NCI-H1436 (cell line): ENCODE measurements at regions not wholly inside any gene's neighbourhood (a gene's known extent, or its start where the extent isn't known, plus 50 kb on each side); places are given as distances from the start of the nearest gene placed in this dataset.
"Not testable (repeated sequence)": the region's sequence is repeated elsewhere in the genome, so short reads cannot be mapped to it uniquely, and the experiment has no call there.

Experiments
- DNase-seq: peaks from one replicate; lab custom pipeline; 2025; lab: John Stamatoyannopoulos, UW

DNA sequence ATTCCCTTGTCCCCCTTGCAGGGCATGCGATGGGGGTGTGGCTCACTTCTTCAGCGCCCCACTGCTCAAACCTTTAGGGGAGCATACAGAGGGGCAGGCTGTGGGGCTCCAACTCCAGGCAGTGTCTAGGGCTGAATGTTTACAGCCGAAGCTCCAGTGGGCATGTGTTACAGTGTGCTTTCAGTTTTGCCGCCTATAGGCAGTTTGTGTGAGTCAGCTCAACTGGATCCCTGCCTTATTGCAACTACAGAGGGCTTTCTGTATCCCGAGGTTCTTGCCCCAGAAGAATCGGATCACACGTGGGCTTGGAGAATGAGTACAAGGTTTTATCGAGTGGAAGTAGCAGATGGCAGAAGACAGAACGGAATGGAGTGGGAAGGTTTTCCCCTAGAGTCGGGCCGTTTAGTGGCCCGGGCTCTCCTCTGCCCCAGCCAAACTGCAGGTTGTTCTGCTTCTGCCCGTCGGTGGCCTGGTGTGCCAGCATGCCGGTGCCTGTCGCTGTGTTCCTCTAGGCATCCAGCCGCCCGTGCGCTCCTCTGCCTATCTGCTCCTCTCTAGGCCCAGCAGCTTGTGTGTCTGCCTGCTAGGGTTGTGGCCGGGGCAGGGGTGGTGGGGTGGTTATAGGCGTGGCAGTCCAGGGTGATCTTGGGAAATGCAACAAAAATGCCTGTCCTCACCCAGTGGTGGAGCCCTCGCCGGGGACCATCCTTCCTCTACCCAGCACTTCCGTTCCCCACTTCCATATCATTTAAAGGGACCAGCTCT is 435.9 kb upstream of the SGCG start:
- DNase-seq, result no peak

DNA sequence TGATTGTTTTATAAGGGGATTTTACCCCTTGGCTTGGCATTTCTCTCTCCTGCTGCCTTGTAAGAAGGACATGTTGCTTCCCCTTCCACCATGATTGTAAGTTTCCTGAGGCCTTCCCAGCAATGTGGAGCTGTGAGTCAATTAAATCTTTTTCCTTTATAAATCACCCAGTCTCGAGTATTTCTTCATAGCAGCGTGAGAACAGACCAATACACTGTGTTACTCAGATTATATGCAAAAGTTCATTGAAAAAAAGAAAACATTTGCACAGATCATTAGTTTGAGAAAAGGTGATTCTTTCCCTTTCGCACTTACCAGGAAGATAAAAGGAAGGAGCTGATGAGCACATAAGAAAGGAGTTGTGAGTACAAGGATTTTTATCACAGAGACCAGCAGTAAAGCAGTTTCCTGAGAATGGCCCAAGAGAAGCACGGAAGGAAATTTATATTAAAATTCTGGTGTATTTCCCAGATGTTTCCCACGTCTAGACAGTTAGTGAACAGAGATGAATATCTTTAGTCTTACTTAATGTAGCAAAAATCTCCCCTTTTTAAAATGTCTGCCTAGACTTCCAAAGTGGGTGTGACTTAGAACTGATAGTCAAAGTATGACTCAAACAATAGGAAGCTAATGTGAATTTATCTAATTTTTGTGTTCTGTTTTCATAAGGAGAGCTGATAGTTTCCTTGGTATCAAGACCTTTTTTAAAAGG is 431.8 kb upstream of the SGCG start:
- DNase-seq, result no peak

DNA sequence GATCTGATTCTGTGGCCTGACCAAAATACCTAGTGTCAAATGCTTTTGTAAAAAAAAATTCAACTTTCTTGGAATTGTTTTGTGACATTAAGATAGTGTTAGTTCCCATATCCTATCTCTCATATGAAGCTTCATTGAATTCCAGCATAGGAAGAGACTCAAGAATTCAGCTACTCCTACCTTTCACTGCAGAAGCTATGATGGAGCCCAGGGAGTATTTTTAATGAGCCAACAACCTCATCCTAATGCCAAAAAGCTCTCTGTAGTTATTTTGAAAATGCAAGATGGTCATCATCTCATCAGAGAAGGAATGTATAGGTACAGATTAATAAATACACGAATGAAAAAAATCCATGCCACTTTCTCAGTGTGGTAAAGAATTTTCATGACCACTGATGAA is 431.2 kb upstream of the SGCG start:
- DNase-seq, result no peak

DNA sequence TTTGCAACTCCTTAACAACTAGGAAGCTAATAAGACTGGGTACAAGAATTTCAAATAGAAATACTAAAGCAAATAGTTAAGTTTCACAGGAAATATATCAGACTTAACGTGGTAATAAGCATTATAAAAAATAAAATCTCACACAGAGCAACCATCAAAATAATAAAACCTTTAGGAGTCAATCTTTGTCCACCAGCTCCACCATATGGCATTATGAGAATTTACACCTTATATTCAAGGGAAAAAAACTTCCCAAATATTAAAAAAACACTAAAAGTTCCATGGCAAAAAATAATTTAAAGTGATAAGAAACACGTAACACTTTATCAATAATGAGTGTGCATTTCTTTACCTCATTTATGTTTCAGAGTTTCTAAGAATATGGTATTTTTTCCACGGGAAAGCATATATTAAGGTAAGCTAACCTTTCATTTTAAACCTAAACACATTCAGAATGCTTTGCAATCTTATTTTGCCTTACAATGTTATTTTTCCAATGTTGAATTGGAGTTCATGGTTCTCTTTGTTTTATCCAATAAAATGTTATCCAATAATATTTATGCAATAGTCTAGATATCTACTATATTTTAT is 423.2 kb upstream of the SGCG start:
- DNase-seq, result no peak

DNA sequence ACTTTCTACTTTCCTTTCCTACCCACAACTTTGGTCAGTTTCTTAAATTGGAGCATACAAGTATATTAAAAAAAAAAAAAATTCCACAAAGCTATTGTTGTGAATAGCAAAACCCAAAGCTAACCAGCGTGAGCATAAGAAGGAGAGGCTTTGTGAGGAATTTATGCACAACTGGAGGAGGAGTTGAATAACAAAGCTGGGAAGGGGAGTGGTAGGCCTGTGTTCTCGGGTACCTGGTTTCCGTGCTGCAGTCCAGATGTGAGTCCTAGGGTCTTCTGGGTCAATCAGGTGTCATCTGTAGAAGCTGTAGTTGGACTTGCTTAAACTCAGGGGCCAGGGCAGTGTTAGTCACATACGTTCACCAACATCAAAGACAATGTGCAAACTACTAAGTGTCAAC is 422.5 kb upstream of the SGCG start:
- no peak for DNase-seq

DNA sequence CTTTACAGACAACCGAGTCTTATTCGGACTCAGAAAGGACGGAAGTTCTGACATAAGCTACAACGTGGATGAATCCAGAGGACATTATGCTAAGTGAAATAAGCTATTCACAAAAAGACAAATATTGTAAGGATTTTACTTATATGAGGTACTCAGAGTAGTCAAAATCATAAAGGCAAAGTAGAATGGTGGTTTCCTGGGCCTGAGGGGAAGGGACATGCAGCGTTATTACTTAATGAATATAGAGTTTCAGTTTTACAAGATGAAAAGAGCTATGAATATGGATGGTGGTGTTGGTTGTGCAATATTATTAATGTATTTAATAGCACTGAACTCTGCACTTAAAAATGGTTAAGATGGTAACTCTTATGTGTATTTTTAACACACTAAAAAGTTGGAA is 419.1 kb upstream of the SGCG start:
- DNase-seq, result no peak

DNA sequence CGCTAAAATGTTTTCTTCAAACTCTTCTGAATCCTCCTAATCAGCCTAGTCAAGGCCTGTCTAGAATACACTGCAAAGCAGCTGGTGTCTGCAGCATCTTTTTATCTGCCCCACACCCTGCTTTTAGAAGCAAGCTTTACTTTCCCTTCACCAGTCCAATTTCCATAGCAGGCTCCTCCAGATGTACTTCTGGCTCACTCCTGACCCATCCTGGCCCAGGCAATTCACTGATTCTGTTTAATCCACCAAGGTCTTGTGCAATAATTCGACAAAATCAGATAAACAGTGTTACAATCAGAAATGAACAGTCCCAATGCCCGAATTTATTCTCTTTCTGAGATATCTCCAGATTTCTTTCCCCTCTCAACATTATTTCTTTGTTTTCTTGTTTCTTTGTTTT is 415.2 kb upstream of the SGCG start:
- no peak for DNase-seq

DNA sequence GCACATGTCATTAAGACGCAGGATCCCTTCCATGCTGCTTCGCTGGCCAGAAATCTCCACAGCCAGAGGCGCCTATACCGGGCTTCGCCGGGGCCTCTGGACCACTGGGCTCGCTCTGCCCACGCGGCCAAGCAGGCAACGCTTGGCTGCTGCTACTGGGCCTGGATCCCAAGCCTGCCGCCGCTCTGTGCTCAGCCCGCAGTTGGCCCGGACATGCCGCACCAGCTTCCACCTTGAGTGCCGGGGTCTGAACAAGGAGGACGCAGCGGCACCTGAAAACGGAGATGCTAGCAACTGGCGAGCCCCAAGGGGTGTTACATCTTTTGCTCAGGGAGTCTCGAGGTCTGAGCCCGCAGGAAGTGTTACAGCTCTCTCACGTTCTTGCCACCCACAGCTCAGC is 409.9 kb upstream of the SGCG start:
- DNase-seq, result no peak

DNA sequence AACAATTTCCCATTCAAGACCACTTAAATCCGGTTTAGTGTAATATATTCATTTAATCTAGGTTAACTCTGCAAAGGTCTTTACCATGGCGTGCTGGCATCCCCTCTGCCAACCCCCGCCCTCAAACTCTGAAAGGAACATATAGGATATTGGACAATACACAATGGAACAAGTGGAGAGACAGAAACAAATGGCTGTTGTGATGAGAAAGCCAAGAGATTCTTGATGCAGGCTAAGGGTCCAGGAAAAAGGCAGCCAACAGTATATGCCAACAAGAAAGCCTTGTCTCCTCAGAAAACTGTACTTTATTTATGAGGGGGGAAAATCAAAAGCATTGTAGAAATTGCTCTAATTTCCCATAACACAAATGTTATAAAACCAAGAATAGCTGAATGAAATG is 407.3 kb upstream of the SGCG start:
- DNase-seq, result no peak

DNA sequence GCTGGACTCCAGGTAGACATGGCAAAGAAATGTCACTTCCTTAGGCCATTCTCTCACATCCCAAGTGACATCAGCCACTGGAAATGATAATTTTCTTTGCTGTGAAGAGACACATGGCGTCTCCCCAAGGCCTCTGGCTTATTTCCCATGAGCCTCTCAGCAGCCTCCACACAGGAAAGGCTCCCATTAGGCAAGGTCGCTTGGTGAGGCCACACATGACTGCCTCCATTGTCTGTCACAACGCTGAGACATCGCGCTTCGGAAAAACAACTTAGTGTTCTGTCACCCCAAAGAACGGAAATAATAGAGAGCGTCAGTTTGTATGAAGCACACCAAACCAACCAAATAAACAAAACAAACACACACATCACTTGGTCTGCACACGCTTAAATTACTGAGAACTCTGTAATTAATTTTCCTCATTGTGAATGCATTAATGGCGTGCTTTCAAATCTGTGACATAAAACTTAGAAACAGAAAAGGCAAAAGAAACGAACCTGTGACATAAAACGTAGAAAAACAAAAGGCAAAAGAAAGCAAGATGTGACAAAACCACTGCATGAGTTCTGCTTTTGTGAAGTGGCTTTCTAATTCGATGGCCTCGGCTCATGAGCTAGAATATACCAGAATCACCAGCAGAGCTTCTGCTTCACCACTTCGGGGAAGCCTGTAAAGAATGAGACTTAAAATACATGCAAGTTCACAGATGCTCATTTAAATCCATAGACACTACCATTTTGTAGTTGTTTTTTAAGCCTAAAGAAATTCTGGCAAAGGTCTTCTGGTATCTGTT is 404.2 kb upstream of the SGCG start:
- DNase-seq, result no peak

DNA sequence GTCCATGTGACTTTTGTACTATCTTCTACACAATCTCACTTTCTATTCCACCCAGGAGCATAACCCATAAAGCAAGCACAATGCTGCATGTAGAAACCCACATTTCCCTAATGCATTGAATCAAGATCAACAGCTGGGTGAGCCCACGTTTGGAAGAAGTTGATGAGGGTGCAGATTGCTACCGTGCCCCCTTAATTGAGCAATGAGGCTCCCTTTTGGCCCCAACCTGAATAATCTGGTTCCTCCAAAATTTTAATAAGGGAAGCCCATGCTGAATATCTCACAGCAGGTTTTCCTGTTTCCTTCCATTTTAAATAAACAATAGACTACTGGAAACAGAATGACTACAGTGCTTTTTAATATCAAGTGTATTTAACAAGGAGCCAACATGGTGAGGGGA is 403.6 kb upstream of the SGCG start:
- no peak for DNase-seq

DNA sequence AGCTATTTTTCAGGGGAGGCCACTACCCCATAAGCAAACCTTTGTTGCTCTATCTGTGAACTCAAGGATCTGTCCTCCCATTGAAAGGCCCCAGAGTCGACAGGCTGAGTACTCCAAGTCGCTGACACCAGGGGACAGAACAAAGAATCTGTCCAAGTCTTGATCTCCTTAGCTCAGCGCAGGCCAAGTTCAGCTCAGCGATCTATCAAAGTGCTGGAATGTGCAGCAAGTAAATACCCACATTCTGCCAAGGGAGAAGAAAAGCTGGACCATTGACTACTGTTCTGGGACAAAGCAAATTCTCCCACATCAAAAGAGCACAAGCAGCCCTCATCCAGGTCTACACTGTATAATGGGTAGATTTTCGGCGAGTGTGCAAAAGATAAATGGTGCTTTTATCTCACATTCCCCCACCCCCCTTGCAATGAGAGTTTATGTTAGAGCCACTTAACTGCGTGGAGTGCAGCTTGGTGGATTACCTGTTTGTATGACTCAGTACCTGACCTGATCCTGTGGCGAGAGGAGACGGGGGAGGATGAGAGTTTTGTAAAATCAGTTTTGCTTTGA is 391.7 kb upstream of the SGCG start:
- DNase-seq, result no peak

DNA sequence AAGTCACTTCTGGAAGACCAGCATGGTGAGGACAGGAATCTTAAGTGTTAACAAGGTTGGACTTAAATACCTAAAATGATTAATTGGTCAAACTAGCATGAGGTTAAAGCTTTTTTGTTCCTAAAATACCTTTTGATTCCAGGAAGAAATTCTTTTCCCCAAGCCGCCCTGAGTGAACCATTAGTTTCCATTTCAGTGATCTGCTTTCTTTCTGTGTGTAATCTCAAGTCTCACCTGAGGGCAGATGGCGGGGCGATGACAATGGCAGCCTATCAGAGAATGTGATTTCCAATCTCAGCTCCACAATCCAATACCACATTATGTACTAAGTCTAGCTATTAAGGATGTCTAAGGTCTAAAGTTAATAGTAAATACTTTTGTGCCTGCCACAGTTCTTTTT is 390.9 kb upstream of the SGCG start:
- no peak for DNase-seq

DNA sequence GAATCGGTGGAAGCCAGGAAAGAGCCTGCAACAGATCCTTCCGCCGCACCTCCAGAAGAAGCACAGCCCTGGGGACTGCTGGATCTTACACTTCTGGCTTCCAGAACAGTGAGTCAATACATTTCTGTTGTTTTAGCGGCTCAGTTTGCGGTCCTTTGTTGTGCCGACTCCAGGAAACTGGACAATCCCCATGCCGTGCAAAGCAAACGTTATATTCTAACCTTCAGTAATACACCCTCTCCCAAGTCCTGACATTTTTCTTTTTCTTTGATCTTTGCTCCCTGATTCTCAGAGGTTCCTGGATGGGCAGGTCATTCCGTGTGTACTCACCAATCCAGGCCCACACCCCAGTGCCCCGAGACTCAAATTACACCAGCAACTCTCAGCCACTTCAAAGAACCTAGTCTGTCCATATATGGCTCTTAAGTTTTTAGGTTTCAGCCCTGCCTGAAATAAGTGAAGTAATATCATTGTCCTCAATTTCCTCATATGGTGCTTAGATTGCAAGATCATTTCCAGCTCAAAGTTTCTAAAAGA is 387.1 kb upstream of the SGCG start:
- DNase-seq, result no peak

DNA sequence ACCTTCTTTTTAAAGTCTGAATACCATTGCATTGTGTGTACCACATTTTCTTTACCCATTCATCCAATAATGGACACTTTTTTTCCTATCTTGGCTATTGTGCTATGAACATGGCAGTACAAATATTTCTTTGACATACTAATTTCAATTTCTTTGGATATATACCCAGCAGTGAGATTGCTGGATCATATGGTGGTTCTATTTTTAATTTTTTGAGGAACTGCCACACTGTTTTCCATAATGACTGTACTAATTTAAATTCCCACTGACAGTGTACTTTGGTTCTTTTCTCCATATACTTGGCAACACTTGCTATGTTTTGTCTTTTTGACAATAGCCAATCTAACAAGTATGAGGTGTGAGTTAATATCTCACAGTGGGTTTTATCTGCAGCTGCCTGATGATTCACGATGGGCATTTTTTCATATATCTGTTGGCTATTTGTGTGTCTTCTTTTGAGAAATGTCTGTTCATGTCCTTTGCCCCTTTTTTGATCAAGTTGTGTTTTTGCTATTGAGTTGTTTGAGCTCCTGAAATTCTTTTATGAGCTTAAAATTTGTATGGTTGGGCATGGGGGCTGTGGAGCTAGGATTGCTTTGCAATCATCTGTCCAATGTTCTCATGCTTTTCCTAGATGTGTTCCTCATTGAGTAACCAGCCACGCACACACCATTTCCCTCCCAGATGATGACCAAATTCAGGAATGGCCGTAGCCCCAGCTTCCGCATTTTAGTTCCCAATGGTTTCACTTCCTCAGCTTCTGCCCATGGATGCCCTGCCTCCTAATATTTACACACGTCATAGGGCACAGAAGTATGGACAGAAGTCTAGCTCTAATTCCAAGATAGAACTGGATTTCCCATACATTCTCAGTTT is 380.0 kb upstream of the SGCG start:
- DNase-seq, result no peak

DNA sequence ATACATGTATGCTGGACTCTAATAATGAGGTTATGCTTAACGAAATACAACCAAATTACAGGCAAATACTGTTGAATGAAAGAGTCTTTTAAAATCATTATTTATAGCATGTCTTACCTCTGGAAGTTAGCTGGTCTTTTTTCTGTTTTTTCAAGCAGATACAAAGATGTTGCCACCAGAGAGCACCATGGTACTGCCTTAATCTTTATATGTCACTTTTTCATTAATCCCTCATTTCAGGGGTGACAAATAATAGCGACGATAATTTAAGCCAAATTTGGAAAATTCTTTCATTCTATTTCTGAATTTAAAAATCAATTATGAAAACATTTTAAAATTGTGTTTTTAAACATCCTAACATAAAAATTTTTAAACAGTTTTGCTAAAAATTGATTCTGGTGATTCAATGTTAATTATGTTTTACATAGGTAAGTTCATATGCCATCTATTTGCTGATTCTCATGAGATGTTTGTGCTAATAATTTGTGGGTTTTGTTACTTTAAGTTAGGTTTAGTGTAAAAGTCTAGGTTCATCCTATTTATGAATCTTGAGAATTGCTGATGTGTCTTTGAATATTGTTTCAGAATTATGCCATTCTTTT is 379.3 kb upstream of the SGCG start:
- DNase-seq, result no peak

DNA sequence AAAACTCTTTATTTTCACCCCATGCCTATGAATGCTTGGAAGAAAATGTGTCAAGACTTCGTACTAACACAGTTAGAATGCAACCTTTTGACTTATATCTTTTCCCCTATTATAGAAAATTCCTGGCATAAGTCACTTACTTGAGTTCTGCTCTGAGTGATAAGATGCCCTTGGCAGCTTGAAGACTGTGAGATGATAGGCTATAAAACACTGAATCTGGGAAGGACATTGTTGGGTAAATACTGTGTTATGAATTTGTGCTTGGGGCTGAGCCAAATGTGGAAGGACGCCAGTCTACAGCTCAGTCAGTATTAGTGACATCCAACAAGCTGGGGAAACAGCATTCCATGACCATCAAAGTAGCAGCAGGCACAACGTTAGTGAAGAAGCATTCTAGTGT is 368.0 kb upstream of the SGCG start:
- DNase-seq, result no peak

DNA sequence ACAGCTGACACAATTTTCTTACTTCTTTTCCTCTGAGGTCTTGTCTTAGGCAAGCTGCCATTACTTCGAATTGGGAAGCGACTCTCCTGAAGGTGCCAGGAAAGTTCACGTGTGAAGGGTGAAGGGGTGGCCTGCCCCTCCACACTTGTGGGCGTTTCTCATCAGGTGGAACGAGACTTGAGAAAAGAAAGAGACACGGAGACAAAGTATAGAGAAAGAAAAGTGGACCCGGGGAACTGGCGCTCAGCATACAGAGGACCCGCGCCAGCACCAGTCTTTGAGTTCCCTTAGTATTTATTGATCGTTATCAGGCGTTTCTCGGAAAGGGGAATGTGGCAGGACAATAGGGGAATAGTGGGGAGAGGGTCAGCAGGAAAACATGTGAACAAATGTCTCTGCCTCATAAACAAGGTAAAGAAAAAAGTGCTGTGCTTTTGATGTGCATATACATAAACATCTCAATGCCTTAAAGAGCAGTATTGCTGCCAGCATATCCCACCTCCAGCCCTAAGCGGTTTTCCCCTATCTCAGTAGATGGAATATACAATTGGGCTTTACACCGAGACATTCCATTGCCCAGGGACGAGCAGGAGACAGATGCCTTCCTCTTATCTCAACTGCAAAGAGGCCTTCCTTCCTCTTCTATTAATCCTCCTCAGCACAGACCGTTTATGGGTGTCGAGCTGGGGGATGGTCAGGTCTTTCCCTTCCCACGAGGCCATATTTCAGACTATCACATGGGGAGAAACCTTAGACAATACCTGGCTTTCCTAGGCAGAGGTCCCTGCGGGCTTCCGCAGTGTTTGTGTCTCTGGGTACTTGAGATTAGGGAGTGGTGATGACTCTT is 367.0 kb upstream of the SGCG start:
- DNase-seq, result not testable (repeated sequence)

DNA sequence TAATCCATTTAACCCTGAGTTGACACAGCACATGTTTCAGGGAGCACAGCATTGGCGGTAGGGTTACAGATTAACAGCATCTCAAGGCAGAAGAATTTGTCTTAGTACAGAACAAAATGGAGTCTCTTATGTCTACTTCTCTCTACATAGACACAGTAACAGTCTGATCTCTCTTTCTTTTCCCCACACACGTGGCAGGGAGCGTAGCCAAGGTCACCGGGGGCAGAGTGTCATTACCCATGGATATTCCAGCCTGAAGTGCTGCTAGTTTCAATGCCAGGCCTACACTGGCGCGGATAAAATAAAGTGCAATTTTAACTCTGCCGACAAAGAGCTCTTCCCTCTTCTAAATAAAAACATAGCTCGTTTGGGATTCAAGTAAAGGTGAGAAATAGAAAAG is 366.3 kb upstream of the SGCG start:
- DNase-seq, result not testable (repeated sequence)

DNA sequence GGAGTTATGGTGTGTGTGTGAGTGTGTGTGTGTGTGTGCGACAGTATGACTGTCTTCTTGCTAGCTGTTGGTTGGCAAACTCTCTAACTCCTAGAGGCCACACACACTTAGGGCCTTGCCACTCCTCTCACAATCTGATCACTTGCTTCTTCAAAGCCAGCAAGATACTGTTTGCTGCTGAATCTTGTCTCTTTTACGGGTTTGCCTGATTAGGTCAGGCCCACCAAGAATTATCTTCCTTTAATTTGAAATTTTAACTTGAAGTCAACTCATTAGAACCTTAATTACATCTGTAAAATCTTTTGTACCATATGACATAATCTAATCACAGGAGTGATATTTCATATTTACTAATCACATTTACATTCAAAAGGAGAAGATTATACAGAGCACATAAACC is 359.2 kb upstream of the SGCG start:
- DNase-seq, result no peak
